ENCODE measurements at regions not wholly inside any gene's neighbourhood (a gene's known extent, or its start where the extent isn't known, plus 50 kb on each side); places are given as distances from the start of the nearest gene placed in this dataset.
"Not testable (repeated sequence)": the region's sequence is repeated elsewhere in the genome, so short reads cannot be mapped to it uniquely, and the experiment has no call there.

- no peak overlapping the region for H3K4me3 ChIP-seq (ENCODE audit: low read depth, low read length)
- no peak for TF ChIP-seq CTCF (IDR thresholded peaks at IDR 0.05; ENCODE audit: insufficient read depth, low read depth, low read length, missing control alignments)
- DNase-seq (ENCODE audit: low read depth) = no peak
Measured at GRCh38 chr2:235219048-235219447, 267.2 kb downstream of the SH3BP4 start.

- no peak for TF ChIP-seq CTCF (IDR thresholded peaks at IDR 0.05; ENCODE audit: insufficient read depth, low read depth, low read length, missing control alignments)
- H3K4me3 ChIP-seq (ENCODE audit: low read depth, low read length) = no peak overlapping the region
- no peak for DNase-seq (ENCODE audit: low read depth)
Measured at GRCh38 chr2:235220331-235220730, 268.5 kb downstream of the SH3BP4 start.

DNA sequence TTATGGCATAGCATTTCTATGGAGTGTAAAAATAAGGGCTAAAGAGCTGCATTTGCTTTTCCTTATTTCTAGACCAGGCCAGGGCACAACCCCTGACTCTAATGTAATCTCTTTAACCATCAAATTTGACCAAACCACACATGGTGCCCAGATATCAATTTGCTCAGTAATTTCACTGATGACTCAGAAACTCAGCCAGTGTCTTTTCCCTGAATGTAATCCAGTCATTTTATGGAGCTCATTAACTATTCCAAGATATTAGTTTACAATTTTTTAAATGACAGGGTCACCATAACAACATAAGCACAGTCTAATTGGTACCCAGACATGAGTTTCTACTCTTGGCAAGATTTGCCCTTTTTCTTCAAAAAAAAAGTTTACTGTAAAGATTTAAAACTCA lies 270.8 kb upstream of the AGAP1 start:
- H3K4me3 ChIP-seq (ENCODE audit: low read depth, low read length) = no peak overlapping the region
- DNase-seq (ENCODE audit: low read depth) = no peak
- TF ChIP-seq CTCF (IDR thresholded peaks at IDR 0.05; ENCODE audit: insufficient read depth, low read depth, low read length, missing control alignments) = no peak

DNA sequence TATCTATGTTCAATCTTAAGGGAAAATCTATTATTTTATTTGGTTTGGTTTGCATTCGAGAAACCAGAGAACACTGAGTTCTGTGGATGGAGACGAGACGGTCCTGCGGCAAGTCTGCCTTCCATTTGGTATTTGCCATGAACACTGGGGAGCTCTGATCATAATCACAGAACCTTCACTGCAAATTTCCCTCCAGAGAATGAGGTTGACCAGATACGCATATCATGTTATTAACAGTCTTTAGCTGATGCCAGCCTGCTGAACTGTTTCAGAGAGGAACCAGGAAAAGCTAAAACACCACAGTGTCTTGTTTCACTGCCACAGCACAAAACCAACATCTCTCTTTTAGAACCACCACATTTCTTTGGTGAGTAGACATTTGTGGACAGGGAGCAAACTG lies 269.4 kb upstream of the AGAP1 start:
- TF ChIP-seq CTCF (IDR thresholded peaks at IDR 0.05; ENCODE audit: insufficient read depth, low read depth, low read length, missing control alignments) = no peak
- DNase-seq (ENCODE audit: low read depth) = no peak
- no peak overlapping the region for H3K4me3 ChIP-seq (ENCODE audit: low read depth, low read length)

- no peak overlapping the region for H3K4me3 ChIP-seq (ENCODE audit: low read depth, low read length)
- no peak for TF ChIP-seq CTCF (IDR thresholded peaks at IDR 0.05; ENCODE audit: insufficient read depth, low read depth, low read length, missing control alignments)
- DNase-seq (ENCODE audit: low read depth) = no peak
Measured at GRCh38 chr2:235225261-235225660, 268.6 kb upstream of the AGAP1 start.

- DNase-seq (ENCODE audit: low read depth) = no peak
- no peak overlapping the region for H3K4me3 ChIP-seq (ENCODE audit: low read depth, low read length)
- TF ChIP-seq CTCF (IDR thresholded peaks at IDR 0.05; ENCODE audit: insufficient read depth, low read depth, low read length, missing control alignments) = no peak
Measured at GRCh38 chr2:235227590-235227989, 266.3 kb upstream of the AGAP1 start.

GRCh38 chr2:235228422-235228821 lies 265.4 kb upstream of the AGAP1 start:
- not testable (repeated sequence) for DNase-seq (ENCODE audit: low read depth); H3K4me3 ChIP-seq (ENCODE audit: low read depth, low read length)

DNA sequence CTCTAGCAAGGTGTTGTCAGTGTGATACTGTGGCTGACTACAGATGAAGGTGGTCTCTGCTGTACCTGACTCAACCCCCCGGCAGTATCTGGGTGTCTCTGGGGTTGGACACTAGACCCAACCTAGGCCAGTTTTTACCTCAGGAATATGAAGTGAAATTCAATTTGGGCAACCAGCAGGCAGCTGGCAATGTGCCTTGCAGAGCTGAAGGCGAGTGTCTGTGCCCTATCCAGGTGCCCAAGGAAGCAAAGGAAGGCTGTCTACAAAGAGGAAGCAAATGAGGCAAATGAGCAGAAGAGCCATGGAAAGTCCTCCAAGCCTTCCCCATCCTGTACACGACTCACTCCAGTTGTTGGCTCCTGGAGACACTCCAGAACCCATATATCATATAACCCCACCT lies 264.6 kb upstream of the AGAP1 start:
- no peak for TF ChIP-seq CTCF (IDR thresholded peaks at IDR 0.05; ENCODE audit: insufficient read depth, low read depth, low read length, missing control alignments)
- no peak overlapping the region for H3K4me3 ChIP-seq (ENCODE audit: low read depth, low read length)
- no peak for DNase-seq (ENCODE audit: low read depth)
